Skeletal muscle satellite cell (primary cell): ENCODE measurements at regions not wholly inside any gene's neighbourhood (a gene's known extent, or its start where the extent isn't known, plus 50 kb on each side); places are given as distances from the start of the nearest gene placed in this dataset.

Experiments
- H3K27me3 ChIP-seq: 2 replicates; pipeline ENCODE4 v1.7.0; 2013; ENCODE audit warnings: low read length; ENCODE audit not compliant: control insufficient read depth, insufficient read depth
- H3K36me3 ChIP-seq: 2 replicates; pipeline ENCODE4 v1.7.0; 2013; ENCODE audit warnings: mild to moderate bottlenecking, control low read depth, low read length; ENCODE audit not compliant: insufficient read depth
- H3K4me1 ChIP-seq: 2 replicates; pipeline ENCODE4 v1.7.0; 2013; ENCODE audit warnings: low read length; ENCODE audit not compliant: control insufficient read depth, insufficient read depth
- H3K4me2 ChIP-seq: 2 replicates; pipeline ENCODE4 v1.7.0; 2013; ENCODE audit warnings: mild to moderate bottlenecking, low read length
- H3K4me3 ChIP-seq: 2 replicates; pipeline ENCODE4 v1.7.0; 2013; ENCODE audit warnings: low read length
- H3K9ac ChIP-seq: 2 replicates; pipeline ENCODE4 v1.7.0; 2013; ENCODE audit warnings: mild to moderate bottlenecking, low read depth, low read length, moderate library complexity
- H3K9me3 ChIP-seq: replicated peaks from 2 replicates; pipeline ENCODE4 v1.7.0; 2013; ENCODE audit warnings: mild to moderate bottlenecking, control low read depth, low read length

GRCh38 chrX:116267511-116268040 is 97.0 kb downstream of the AGTR2 start:
- peaks cover 1% of the 10 kb centered on the region for H3K4me1 ChIP-seq
- no peaks in the 10 kb centered on the region for H3K27me3 ChIP-seq
- H3K9ac ChIP-seq: no peak overlapping the region
- no peak overlapping the region for H3K4me2 ChIP-seq
- H3K4me3 ChIP-seq: no peak overlapping the region
- H3K9me3 ChIP-seq: no peaks in the 10 kb centered on the region
- no peaks in the 10 kb centered on the region for H3K36me3 ChIP-seq

- Histone ChIP-seq H3K4me2 (no peak overlapping the region), H3K27me3 (no peaks in the 10 kb centered on the region), H3K9me3 (no peaks in the 10 kb centered on the region), H3K4me3 (no peak overlapping the region), H3K36me3 (no peaks in the 10 kb centered on the region), H3K4me1 (peaks cover 10% of the 10 kb centered on the region), H3K9ac (peak overlapping the region; percentile 49)
Measured at GRCh38 chrX:116272322-116272721, 101.8 kb downstream of the AGTR2 start.

GRCh38 chrX:116272861-116273260 is 102.3 kb downstream of the AGTR2 start:
- Histone ChIP-seq H3K36me3 (no peaks in the 10 kb centered on the region), H3K4me1 (peaks cover 10% of the 10 kb centered on the region), H3K4me2 (no peak overlapping the region), H3K9ac (peak overlapping the region; percentile 49), H3K4me3 (no peak overlapping the region), H3K27me3 (no peaks in the 10 kb centered on the region), H3K9me3 (no peaks in the 10 kb centered on the region)

GRCh38 chrX:116276261-116276660 is 105.7 kb downstream of the AGTR2 start:
- Histone ChIP-seq H3K27me3 (no peaks in the 10 kb centered on the region), H3K4me3 (no peak overlapping the region), H3K4me1 (peaks cover 10% of the 10 kb centered on the region), H3K9ac (no peak overlapping the region), H3K4me2 (no peak overlapping the region), H3K36me3 (no peaks in the 10 kb centered on the region), H3K9me3 (no peaks in the 10 kb centered on the region)

GRCh38 chrX:116277351-116278225 is 107.0 kb downstream of the AGTR2 start:
- no peaks in the 10 kb centered on the region for H3K36me3 ChIP-seq

GRCh38 chrX:116278826-116279225 is 108.3 kb downstream of the AGTR2 start:
- Histone ChIP-seq H3K4me2 (no peak overlapping the region), H3K36me3 (no peaks in the 10 kb centered on the region), H3K4me3 (no peak overlapping the region), H3K9ac (no peak overlapping the region), H3K9me3 (no peaks in the 10 kb centered on the region), H3K4me1 (no peaks in the 10 kb centered on the region), H3K27me3 (no peaks in the 10 kb centered on the region)

More at GRCh38 chrX:116277351-116278225, 107.0 kb downstream of the AGTR2 start:
- no peak overlapping the region for H3K9ac ChIP-seq
- H3K9me3 ChIP-seq: no peaks in the 10 kb centered on the region
- H3K27me3 ChIP-seq: no peaks in the 10 kb centered on the region
- H3K4me1 ChIP-seq: peaks cover 8% of the 10 kb centered on the region
- H3K4me2 ChIP-seq: no peak overlapping the region
- no peak overlapping the region for H3K4me3 ChIP-seq

GRCh38 chrX:116281106-116281505 is 110.6 kb downstream of the AGTR2 start:
- Histone ChIP-seq H3K36me3 (no peaks in the 10 kb centered on the region), H3K9me3 (no peaks in the 10 kb centered on the region), H3K4me3 (no peak overlapping the region), H3K27me3 (no peaks in the 10 kb centered on the region), H3K4me1 (no peaks in the 10 kb centered on the region), H3K4me2 (no peak overlapping the region), H3K9ac (no peak overlapping the region)

GRCh38 chrX:116282751-116283150 is 112.2 kb downstream of the AGTR2 start:
- Histone ChIP-seq H3K36me3 (no peaks in the 10 kb centered on the region), H3K27me3 (no peaks in the 10 kb centered on the region), H3K4me3 (no peak overlapping the region), H3K4me1 (no peaks in the 10 kb centered on the region), H3K9me3 (no peaks in the 10 kb centered on the region), H3K9ac (no peak overlapping the region), H3K4me2 (no peak overlapping the region)

- no peaks in the 10 kb centered on the region for H3K4me1 ChIP-seq
- no peaks in the 10 kb centered on the region for H3K9me3 ChIP-seq
- H3K4me3 ChIP-seq: no peak overlapping the region
- H3K27me3 ChIP-seq: no peaks in the 10 kb centered on the region
- H3K9ac ChIP-seq: no peak overlapping the region
- no peaks in the 10 kb centered on the region for H3K36me3 ChIP-seq
- no peak overlapping the region for H3K4me2 ChIP-seq
Measured at GRCh38 chrX:116284400-116284799, 113.9 kb downstream of the AGTR2 start.

GRCh38 chrX:116285501-116285900 is 115.0 kb downstream of the AGTR2 start:
- no peak overlapping the region for H3K4me3 ChIP-seq
- H3K27me3 ChIP-seq: no peaks in the 10 kb centered on the region
- H3K4me2 ChIP-seq: no peak overlapping the region
- H3K9me3 ChIP-seq: no peaks in the 10 kb centered on the region
- no peaks in the 10 kb centered on the region for H3K36me3 ChIP-seq
- H3K9ac ChIP-seq: no peak overlapping the region
- H3K4me1 ChIP-seq: no peaks in the 10 kb centered on the region

- H3K27me3 ChIP-seq: no peaks in the 10 kb centered on the region
- H3K4me1 ChIP-seq: no peaks in the 10 kb centered on the region
- no peaks in the 10 kb centered on the region for H3K36me3 ChIP-seq
- no peaks in the 10 kb centered on the region for H3K9me3 ChIP-seq
- H3K4me2 ChIP-seq: no peak overlapping the region
- no peak overlapping the region for H3K4me3 ChIP-seq
- no peak overlapping the region for H3K9ac ChIP-seq
Measured at GRCh38 chrX:116289592-116289991, 119.0 kb downstream of the AGTR2 start.

- H3K9ac ChIP-seq: no peak overlapping the region
- H3K9me3 ChIP-seq: no peaks in the 10 kb centered on the region
- no peak overlapping the region for H3K4me2 ChIP-seq
- H3K27me3 ChIP-seq: no peaks in the 10 kb centered on the region
- no peaks in the 10 kb centered on the region for H3K36me3 ChIP-seq
- no peak overlapping the region for H3K4me3 ChIP-seq
- H3K4me1 ChIP-seq: no peaks in the 10 kb centered on the region
Measured at GRCh38 chrX:116290359-116290758, 119.8 kb downstream of the AGTR2 start.
